ENCODE measurements at regions not wholly inside any gene's neighbourhood (a gene's known extent, or its start where the extent isn't known, plus 50 kb on each side); places are given as distances from the start of the nearest gene placed in this dataset.

DNA sequence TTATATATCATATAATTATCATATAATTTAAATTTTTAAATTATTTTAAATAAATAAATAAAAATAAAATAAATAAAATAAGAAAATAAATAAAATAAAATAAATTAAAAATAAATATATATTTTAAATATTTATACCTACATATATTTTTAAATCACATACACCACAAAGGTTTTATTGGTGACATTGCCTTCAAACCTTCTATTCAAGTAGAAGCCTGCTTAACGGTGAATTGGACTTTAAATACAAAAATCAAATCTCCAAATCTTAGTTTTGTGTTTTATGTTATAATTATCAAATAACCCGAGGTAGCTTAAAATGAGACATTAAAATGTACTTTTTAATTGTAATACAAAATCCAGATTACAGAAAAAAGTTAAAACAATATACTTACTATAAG is 1137.8 kb downstream of the HACE1 start (continued):
- TF ChIP-seq BCL11A (IDR thresholded peaks at IDR 0.05; ENCODE audit: low read depth in 2 of 2, low read length in 2 of 2) (no peak), RXRA (IDR thresholded peaks at IDR 0.05; ENCODE audit: insufficient read depth, low read depth, low read length) (no peak)

DNA sequence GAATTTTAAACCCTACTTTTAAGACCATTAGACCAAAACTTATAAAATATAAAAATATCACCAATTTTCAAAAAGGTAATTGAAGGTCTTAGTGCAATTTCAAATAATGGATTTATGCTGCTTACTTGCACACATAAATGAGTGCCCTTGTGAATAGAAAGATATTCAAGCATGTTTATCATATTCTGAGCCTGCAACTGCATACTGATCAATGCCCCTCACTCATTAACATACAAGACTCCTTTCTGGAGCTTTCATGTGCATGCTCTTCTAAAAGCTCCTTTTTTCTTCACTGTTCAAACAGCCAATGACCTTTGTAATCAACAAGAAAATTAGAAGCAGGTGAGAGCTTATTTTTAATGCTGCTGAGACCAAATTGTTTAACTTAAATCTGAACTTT is 1139.3 kb downstream of the HACE1 start:
- POLR2A ChIA-PET (ENCODE audit: partially characterized antibody): no interaction called here
- Histone ChIP-seq H3K9ac (replicated peaks in 1 of 4; ENCODE audit: extremely low read depth in 1 of 4, low read depth in 3 of 4, low read length in 3 of 4) (no peak overlapping the region), H3K4me2 (ENCODE audit: insufficient read depth in 1 of 2, low read depth in 2 of 2, low read length in 2 of 2) (no peak overlapping the region), H3K56ac (replicated peaks; ENCODE audit: insufficient read length, low read depth, low read length) (no peak overlapping the region), H4K5ac (ENCODE audit: insufficient read length, low read depth, low read length) (no peak overlapping the region), H2BK5ac (ENCODE audit: low read depth, low read length) (no peak overlapping the region), H3K23me2 (ENCODE audit: low read depth, low read length) (no peaks in the 10 kb centered on the region), H4K91ac (replicated peaks; ENCODE audit: insufficient read length, low read length) (no peak overlapping the region), H3K4ac (replicated peaks; ENCODE audit: insufficient read length, low read depth, low read length) (no peak overlapping the region), H3K18ac (ENCODE audit: extremely low read depth, low read length) (no peak overlapping the region), H3K4me1 (replicated peaks in 1 of 4; ENCODE audit: control insufficient read depth in 3 of 4, insufficient read depth in 4 of 4, low read length in 3 of 4) (no peaks in the 10 kb centered on the region), H2BK120ac (replicated peaks; ENCODE audit: low read depth, low read length) (no peak overlapping the region), H3K79me2 (ENCODE audit: control insufficient read depth in 1 of 2, insufficient read depth in 2 of 2, low read length in 2 of 2) (no peaks in the 10 kb centered on the region), H2AK5ac (ENCODE audit: low read depth, low read length) (no peak overlapping the region), H3K14ac (ENCODE audit: insufficient read length) (no peak overlapping the region), H3K27me3 (replicated peaks in 1 of 4; ENCODE audit: control insufficient read depth in 3 of 4, extremely low read depth in 1 of 4, insufficient read depth in 3 of 4, low read length in 3 of 4) (no peaks in the 10 kb centered on the region), H4K20me1 (replicated peaks in 1 of 2; ENCODE audit: control insufficient read depth in 1 of 2, insufficient read depth in 2 of 2, low read length in 2 of 2) (no peaks in the 10 kb centered on the region), H3K79me1 (ENCODE audit: low read depth, low read length) (no peaks in the 10 kb centered on the region), H2BK12ac (ENCODE audit: low read depth, low read length) (no peak overlapping the region), H4K8ac (ENCODE audit: extremely low read depth, insufficient read depth, low read length) (no peak overlapping the region), H3K27ac (ENCODE audit: low read depth, low read length) (no peak overlapping the region), H2BK15ac (ENCODE audit: low read length) (no peak overlapping the region), H3K36me3 (ENCODE audit: control insufficient read depth in 2 of 4, insufficient read depth in 4 of 4, low read length in 3 of 4) (no peaks in the 10 kb centered on the region), H3K4me3 (ENCODE audit: extremely low read depth in 1 of 4, insufficient read depth in 2 of 4, low read depth in 3 of 4, low read length in 4 of 4) (no peak overlapping the region), H3K23ac (ENCODE audit: insufficient read length) (no peak overlapping the region), H2BK20ac (ENCODE audit: low read length) (no peak overlapping the region), H3K9me3 (ENCODE audit: insufficient read depth in 2 of 2, low read depth in 1 of 2, low read length in 1 of 2) (no peaks in the 10 kb centered on the region), H2AFZ (ENCODE audit: low read length) (no peak overlapping the region)
- TF ChIP-seq GABPA (IDR thresholded peaks at IDR 0.05; ENCODE audit: borderline replicate concordance, insufficient read depth, low read length) (no peak), CHD2 (IDR thresholded peaks at IDR 0.05; ENCODE audit: low read length) (no peak), TAF1 (IDR thresholded peaks at IDR 0.05; ENCODE audit: low read depth, low read length) (no peak), HDAC6 (IDR thresholded peaks at IDR 0.05; ENCODE audit: low read depth, low read length) (no peak), BCL11A (IDR thresholded peaks at IDR 0.05; ENCODE audit: low read depth in 2 of 2, low read length in 2 of 2) (no peak), BRCA1 (IDR thresholded peaks at IDR 0.05; ENCODE audit: low read depth, low read length) (no peak), TBP (IDR thresholded peaks at IDR 0.05; ENCODE audit: low read depth, low read length) (no peak)
- no peak for DNase-seq (ENCODE audit: low read depth in 1 of 2, low spot score in 2 of 2)
- no peak for FAIRE-seq
- CTCF ChIA-PET (ENCODE audit: partially characterized antibody): no interaction called here

Data from H1 (cell line).